MM.1S (cell line): ENCODE measurements at regions not wholly inside any gene's neighbourhood (a gene's known extent, or its start where the extent isn't known, plus 50 kb on each side); places are given as distances from the start of the nearest gene placed in this dataset.

Source experiments
- DNase-seq: peaks from one replicate; pipeline ENCODE4 v3.0.0-alpha.2; 2015
- H2AFZ ChIP-seq: fragments of 300-600 bp; sonication (generic); 2 replicates; pipeline ENCODE4 v1.6.0; 2016; ENCODE audit warnings: antibody characterized with exemption, low read length
- H3F3A ChIP-seq: fragments of 300-600 bp; sonication (generic); 2 replicates; pipeline ENCODE4 v1.6.1; 2016; ENCODE audit warnings: mild to moderate bottlenecking, antibody characterized with exemption, low read length, moderate library complexity, mixed read lengths; ENCODE audit not compliant: insufficient read depth
- H3K27ac ChIP-seq: fragments of 300-600 bp; sonication (generic); 2 replicates; pipeline ENCODE4 v1.5.1; 2016; ENCODE audit warnings: mild to moderate bottlenecking, low read length
- H3K27me3 ChIP-seq: fragments of 300-600 bp; sonication (generic); replicated peaks from 2 replicates; pipeline ENCODE4 v1.6.0; 2016; ENCODE audit warnings: low read length; ENCODE audit not compliant: insufficient read depth
- H3K36me3 ChIP-seq: fragments of 300-600 bp; sonication (generic); replicated peaks from 2 replicates; pipeline ENCODE4 v1.6.1; 2016; ENCODE audit warnings: mild to moderate bottlenecking, low read length, mixed read lengths; ENCODE audit not compliant: insufficient read depth
- H3K4me1 ChIP-seq: fragments of 300-600 bp; sonication (generic); 2 replicates; pipeline ENCODE4 v1.6.1; 2016; ENCODE audit warnings: low read length, mixed read lengths
- H3K4me2 ChIP-seq: fragments of 300-600 bp; sonication (generic); 2 replicates; pipeline ENCODE4 v1.6.0; 2016; ENCODE audit warnings: low read depth, low read length
- H3K4me3 ChIP-seq: fragments of 300-600 bp; sonication (generic); 2 replicates; pipeline ENCODE4 v1.5.1; 2016; ENCODE audit warnings: low read length, mixed read lengths
- H3K79me2 ChIP-seq: fragments of 300-600 bp; sonication (generic); 2 replicates; pipeline ENCODE4 v1.6.1; 2016; ENCODE audit warnings: mixed run types, low read length, mixed read lengths
- H3K9ac ChIP-seq: fragments of 300-600 bp; sonication (generic); 2 replicates; pipeline ENCODE4 v1.6.1; 2016; ENCODE audit warnings: low read length, mixed read lengths
- H3K9me2 ChIP-seq: fragments of 300-600 bp; sonication (generic); replicated peaks from 2 replicates; pipeline ENCODE4 v1.6.1; 2016; ENCODE audit warnings: mild to moderate bottlenecking, low read length, mixed read lengths; ENCODE audit not compliant: insufficient read depth
- H3K9me3 ChIP-seq: fragments of 300-600 bp; sonication (generic); replicated peaks from 2 replicates; pipeline ENCODE4 v1.6.1; 2016; ENCODE audit warnings: mild to moderate bottlenecking, low read length, mixed read lengths; ENCODE audit not compliant: insufficient read depth
- H4K20me1 ChIP-seq: fragments of 300-600 bp; sonication (generic); 2 replicates; pipeline ENCODE4 v1.6.1; 2016; ENCODE audit warnings: mild to moderate bottlenecking, low read length, moderate library complexity, mixed read lengths; ENCODE audit not compliant: insufficient read depth
- CTCF ChIP-seq: fragments of 300-600 bp; sonication (generic); IDR thresholded peaks from 2 replicates; pipeline ENCODE4 v1.5.1; 2016; ENCODE audit warnings: antibody characterized with exemption, low read length, mixed read lengths
- EZH2 ChIP-seq: fragments of 300-600 bp; sonication (generic); optimal IDR thresholded peaks from 2 replicates; pipeline ENCODE3; 2017; ENCODE audit warnings: low read depth, mild to moderate bottlenecking, antibody characterized with exemption, low read length, mixed read lengths
- EZH2phosphoT487 ChIP-seq: fragments of 300-600 bp; sonication (generic); IDR thresholded peaks from 2 replicates; pipeline ENCODE4 v1.6.1; 2018; ENCODE audit warnings: antibody characterized with exemption, low read length

- no peak overlapping the region for H3K27ac ChIP-seq
- TF ChIP-seq CTCF = no peak
- no peak for TF ChIP-seq EZH2phosphoT487
- TF ChIP-seq EZH2 = no peak
- no peak overlapping the region for H2AFZ ChIP-seq
- no peaks in the 10 kb centered on the region for H3K9me3 ChIP-seq
- H4K20me1 ChIP-seq = no peaks in the 10 kb centered on the region
- H3K4me2 ChIP-seq = no peak overlapping the region
- H3K27me3 ChIP-seq = no peaks in the 10 kb centered on the region
- no peak overlapping the region for H3K9ac ChIP-seq
- H3K4me3 ChIP-seq = no peak overlapping the region
- no peaks in the 10 kb centered on the region for H3K4me1 ChIP-seq
- H3K9me2 ChIP-seq = no peaks in the 10 kb centered on the region
- H3K79me2 ChIP-seq = no peaks in the 10 kb centered on the region
- no peaks in the 10 kb centered on the region for H3K36me3 ChIP-seq
- no peaks in the 10 kb centered on the region for H3F3A ChIP-seq
- no peak for DNase-seq
Measured at GRCh38 chr1:56200442-56200841, 378.9 kb downstream of the PLPP3 start.

GRCh38 chr1:56199956-56200355 lies 379.4 kb downstream of the PLPP3 start:
- DNase-seq = no peak
- no peak overlapping the region for H3K4me2 ChIP-seq
- no peaks in the 10 kb centered on the region for H3K27me3 ChIP-seq
- H3F3A ChIP-seq = no peaks in the 10 kb centered on the region
- no peak overlapping the region for H3K27ac ChIP-seq
- no peak for TF ChIP-seq CTCF
- no peak for TF ChIP-seq EZH2phosphoT487
- TF ChIP-seq EZH2 = no peak
- no peaks in the 10 kb centered on the region for H3K9me3 ChIP-seq
- H3K9ac ChIP-seq = no peak overlapping the region
- no peaks in the 10 kb centered on the region for H3K36me3 ChIP-seq
- H3K79me2 ChIP-seq = no peaks in the 10 kb centered on the region
- no peak overlapping the region for H3K4me3 ChIP-seq
- H4K20me1 ChIP-seq = no peaks in the 10 kb centered on the region
- H2AFZ ChIP-seq = no peak overlapping the region
- no peaks in the 10 kb centered on the region for H3K4me1 ChIP-seq
- H3K9me2 ChIP-seq = no peaks in the 10 kb centered on the region

GRCh38 chr1:56199061-56199460 lies 380.3 kb downstream of the PLPP3 start:
- no peaks in the 10 kb centered on the region for H3K4me1 ChIP-seq
- H3K9me3 ChIP-seq = no peaks in the 10 kb centered on the region
- no peaks in the 10 kb centered on the region for H3K79me2 ChIP-seq
- H3K9ac ChIP-seq = no peak overlapping the region
- no peak overlapping the region for H3K27ac ChIP-seq
- no peak overlapping the region for H3K4me2 ChIP-seq
- no peaks in the 10 kb centered on the region for H4K20me1 ChIP-seq
- DNase-seq = no peak
- H3K9me2 ChIP-seq = no peaks in the 10 kb centered on the region
- no peaks in the 10 kb centered on the region for H3K36me3 ChIP-seq
- H3K4me3 ChIP-seq = no peak overlapping the region
- H3K27me3 ChIP-seq = no peaks in the 10 kb centered on the region
- TF ChIP-seq EZH2 (no peak), CTCF (no peak), EZH2phosphoT487 (no peak)
- no peak overlapping the region for H2AFZ ChIP-seq
- no peaks in the 10 kb centered on the region for H3F3A ChIP-seq
